ENCODE measurements at regions not wholly inside any gene's neighbourhood (a gene's known extent, or its start where the extent isn't known, plus 50 kb on each side); places are given as distances from the start of the nearest gene placed in this dataset.
"Not testable (repeated sequence)": the region's sequence is repeated elsewhere in the genome, so short reads cannot be mapped to it uniquely, and the experiment has no call there.

GRCh38 chrY:7588176-7588575 is 676.6 kb upstream of the AMELY start:
- DNase-seq: not testable (repeated sequence)

DNA sequence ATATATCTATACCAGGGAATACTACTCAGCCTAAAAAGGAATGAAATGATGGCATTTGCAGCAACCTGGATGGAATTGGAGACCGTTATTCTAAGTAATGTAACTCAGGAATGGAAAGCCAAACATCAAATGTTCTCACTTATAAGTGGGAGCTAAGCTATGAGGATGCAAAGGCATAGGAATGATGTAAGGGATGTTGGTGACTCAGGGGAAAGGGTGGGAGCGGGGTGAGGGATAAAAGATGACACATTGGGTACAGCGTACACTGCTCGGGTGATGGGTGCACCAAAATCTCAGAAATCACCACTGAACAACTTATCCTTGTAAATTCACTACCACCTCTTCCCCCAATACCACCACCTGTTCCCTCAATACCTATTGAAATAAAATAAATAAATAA is 651.0 kb upstream of the AMELY start:
- DNase-seq: peak; percentile 43

- DNase-seq: no peak
These were observed 646.1 kb upstream of the AMELY start for GRCh38 chrY:7557675-7558074.

DNA sequence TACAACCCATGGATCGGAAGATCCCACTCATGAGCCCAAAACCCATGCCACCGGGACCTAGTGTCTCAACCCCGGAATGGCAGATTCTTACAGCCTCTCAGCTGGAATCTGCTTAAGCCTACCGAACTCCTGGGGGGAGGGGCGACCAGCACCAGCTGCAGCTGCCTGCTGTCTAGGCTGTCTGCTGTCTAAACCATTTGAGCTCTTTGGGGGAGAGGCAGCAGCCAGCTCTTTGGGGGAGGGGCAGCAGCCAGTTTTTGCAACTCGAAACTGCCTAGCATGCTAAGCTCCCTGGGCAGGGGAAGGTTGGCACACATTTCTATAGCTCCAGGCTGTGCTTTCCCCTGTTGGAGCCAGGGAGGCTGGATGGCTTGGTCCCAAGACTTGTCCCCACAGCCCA is 643.5 kb upstream of the AMELY start:
- DNase-seq: peak; percentile 7

DNA sequence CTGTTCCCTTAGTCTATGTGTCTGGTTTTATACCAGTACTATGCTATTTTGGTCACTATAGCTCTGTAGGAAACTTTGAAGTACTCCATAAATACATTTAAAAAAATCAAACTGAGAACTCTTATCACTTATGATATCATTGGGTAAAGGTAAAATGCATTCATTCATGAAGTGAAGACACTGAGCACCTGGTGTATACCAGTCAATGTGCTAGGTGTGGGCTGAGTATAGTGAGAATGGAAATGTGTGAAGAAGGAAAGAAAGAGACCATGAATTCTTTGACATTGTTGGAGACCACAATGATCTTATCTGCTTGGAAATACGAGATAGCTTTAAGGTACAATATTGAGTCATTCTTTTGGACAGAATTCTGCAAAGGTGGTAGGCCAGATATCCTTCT is 633.5 kb upstream of the AMELY start:
- DNase-seq: no peak

DNA sequence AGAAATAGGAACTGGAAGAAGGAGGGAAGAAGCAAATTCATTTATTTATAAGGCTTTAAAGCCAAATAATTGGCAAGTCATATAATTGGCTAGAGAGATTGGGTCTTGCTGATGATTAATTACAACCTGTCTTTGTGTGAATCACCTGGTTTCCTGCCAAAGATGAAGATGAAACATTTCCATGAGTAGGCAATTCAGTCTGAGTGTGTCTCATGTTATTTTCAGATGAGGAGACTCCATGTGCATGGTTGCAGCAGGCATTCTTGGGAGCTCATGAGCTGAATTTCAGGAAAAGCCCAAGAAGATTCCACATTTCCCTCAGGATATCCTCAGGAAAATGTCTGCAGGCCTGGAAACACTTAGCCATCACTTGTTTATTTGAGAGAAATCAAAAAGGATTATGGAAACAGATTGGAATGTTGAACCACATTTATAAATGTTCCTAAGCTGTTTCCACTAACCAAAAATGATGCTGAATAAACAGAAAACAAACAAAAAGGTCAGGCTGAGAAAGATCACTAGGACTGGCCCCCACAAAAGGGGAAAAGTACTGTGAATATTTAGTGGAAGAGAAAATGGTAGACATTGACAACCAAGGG is 632.7 kb upstream of the AMELY start:
- DNase-seq: peak; percentile 80

- no peak for DNase-seq
These were observed 632.0 kb upstream of the AMELY start for GRCh38 chrY:7543506-7543905.

DNA sequence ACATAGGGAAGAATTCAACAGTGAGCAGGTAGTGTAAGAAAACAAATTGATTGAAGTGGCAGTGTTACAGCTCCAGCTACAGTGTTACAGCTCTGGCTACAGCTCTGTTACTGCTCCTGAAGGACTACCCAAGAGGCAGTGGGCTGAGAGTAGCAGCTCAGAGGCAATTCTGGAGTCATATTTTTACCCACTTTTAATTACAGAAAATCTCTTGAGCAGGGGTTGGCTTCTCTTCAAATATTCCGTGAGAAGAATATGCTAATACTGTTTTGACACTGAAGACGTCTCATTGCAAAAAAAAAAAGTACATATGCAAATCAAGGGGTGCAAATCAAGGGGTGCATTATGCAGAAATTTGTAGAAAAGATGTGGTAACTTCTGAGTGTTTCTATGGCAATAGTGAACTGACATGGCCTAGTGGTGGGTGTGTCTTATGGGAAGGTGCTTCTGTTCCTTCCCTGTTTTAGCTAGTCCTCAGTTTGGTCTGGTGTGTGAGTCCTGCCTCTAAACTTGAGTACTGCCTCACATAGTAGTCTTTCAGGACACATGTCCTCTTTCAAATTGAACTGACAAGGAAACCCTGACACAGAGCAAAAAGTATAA is 630.8 kb upstream of the AMELY start:
- DNase-seq: no peak

DNA sequence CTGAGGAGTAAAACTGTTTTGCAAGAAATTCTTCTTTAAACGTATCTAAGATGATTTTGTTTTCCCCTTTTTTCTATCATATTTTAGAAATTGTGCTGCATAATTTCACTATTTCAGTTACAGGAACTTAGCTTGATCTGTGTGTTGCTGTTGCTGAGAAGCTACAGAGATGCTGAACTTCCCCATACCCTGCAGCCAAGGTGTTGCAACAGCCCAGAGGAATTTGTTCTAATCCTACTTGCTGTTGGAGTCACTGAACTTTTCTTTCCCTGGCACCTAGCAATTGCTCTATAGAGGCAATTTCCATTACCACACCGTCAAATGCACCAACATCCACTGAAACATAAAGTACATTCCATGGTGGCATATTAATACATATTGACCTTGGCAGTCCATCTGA is 617.8 kb upstream of the AMELY start:
- DNase-seq: peak; percentile 32

- DNase-seq: peak; percentile 81
These were observed 616.0 kb upstream of the AMELY start for GRCh38 chrY:7527568-7527967.

DNA sequence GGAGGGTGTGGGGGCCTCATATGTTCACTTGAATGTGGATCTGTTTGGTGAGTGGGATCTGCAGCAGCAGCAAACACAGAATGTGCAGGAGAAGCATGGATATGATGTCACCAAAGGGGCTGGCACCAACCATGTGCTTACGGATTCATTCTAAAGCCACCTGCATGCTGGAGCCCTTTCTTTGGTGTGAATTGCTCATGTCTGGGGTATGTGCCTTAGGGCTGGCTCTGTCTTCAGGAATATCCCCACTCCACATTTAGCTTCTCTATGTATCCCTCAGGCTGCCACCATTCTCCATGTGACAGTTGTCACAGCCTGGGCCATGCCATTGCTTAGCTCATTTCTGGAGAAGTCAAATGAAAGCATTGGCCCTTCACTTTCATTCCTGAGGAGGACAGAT is 606.8 kb upstream of the AMELY start:
- no peak for DNase-seq

GRCh38 chrY:7516268-7516667 is 604.7 kb upstream of the AMELY start:
- DNase-seq: no peak

GRCh38 chrY:7515812-7516211 is 604.3 kb upstream of the AMELY start:
- no peak for DNase-seq

GRCh38 chrY:7502896-7503295 is 591.3 kb upstream of the AMELY start:
- no peak for DNase-seq

- DNase-seq: no peak
These were observed 589.7 kb upstream of the AMELY start for GRCh38 chrY:7501236-7501635.

DNA sequence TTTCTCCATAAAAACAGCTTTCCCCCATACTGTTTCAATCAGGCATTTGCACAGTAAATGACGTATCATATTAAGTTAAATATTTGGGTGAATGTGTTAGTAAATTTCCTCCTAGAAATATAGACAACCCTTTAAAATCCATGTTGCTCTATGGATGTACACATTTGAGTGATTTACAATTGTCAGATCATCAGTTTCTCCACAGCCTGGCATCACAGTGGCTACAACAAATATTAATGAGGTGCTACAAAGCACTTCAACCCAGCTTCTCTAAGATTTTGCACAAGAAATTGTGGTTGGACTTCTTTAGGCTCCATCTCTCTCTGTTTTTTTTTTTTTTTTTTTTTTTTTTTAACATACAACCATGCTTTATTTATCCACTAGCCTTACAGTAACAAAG is 584.4 kb upstream of the AMELY start:
- DNase-seq: no peak

DNA sequence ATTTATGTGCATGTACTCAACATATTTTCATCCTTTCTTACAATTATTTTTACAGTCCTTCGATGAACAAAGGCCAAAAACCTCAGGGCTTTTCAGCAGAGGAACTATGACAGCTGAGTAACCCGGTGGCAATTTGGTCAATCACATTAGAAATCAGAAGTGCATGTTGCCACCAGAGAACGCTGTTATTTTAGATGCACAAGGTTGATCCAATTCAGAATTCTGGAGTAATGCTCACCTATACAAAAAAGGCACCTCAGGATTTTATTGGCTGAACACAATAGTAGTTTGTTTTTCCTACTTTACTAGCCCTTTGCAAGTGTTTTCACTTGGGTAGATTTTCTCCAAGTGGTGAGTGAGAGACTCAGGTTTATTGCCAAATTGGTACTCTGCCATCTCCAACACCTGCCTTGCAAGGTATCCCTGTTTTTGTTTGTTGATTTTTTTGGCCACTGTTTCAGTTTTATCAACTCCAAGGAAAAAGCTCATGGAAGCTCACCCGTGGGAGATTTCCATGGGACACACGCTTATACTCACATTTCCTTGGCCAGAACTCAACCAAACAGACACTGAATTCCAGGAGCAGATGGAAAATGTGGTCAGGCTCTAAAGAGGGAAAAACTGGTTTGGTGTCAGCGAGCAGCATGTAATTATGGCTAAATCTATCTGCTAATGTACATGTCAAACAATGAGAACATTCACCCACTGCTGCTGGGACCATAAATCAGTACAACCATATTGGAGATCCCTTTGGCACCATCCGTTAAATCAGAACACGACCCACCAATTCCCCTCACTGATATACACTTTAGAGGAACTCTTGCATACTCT is 573.1 kb upstream of the AMELY start:
- DNase-seq: peak; percentile 13

GRCh38 chrY:7471976-7472375 is 560.4 kb upstream of the AMELY start:
- peak; percentile 65 for DNase-seq

GRCh38 chrY:7470037-7470436 is 558.5 kb upstream of the AMELY start:
- DNase-seq: no peak

DNA sequence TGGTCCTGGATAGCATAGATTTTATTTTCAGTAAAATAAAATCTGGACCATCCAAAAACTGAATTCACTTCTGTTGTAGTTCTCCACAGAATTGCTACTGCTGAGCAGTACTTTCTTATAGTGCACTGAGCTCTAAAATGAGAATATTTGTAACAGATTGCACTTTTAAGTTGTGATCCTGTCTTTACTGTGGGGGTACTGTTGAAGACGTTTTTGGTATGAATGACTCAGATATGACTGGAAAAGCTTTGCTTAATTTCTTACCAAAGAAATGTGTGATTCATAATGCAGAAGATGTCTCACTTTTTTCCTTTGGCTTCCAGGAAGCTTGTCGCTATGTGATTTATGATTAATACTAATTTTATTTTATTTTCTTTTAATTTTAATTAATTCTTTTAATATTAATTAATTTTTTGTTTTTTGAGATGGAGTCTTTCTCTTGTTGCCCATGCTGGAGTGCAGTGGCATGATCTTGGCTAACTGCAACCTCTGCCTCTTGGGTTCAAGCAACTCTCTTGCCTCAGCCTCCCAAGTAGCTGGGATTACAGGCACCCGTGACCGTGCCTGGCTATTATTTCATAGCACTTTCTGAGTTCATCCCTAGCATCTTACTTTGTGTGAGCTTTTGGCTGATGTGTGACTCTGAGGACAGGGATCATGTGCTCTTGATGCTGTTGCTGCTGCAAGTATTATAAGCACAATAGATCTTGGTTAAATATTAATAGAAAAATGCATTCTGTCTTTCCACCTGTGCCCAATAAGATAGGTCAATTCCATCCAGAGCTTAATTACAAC is 557.6 kb upstream of the AMELY start:
- DNase-seq: peak; percentile 88

GRCh38 chrY:7467796-7468520 is 556.4 kb upstream of the AMELY start:
- DNase-seq: peak; percentile 87

GRCh38 chrY:7465185-7465621 is 553.7 kb upstream of the AMELY start:
- DNase-seq: peak; percentile 98

DNA sequence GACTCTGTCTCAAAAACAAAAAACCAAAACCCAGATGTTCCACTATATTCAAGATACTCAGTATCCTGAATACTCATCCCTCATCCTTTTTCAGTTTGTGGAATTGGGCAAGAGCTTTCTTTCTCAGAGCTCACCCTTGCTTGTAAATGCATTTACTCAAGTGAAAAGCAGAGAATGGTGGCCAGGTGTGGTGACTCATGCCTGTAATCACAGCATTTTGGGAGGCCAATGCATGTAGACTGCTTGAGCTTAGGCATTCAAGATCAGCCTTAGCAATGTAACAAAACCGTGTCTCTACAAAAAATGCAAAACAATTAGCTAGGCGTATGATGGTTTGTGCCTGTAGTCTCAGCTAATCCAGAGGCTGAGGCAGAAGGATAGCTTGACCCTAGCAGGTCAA is 553.2 kb upstream of the AMELY start:
- DNase-seq: peak; percentile 78

All from fibroblast of upper back skin (primary cell).